HG03196 (cell line): ENCODE measurements at regions not wholly inside any gene's neighbourhood (a gene's known extent, or its start where the extent isn't known, plus 50 kb on each side); places are given as distances from the start of the nearest gene placed in this dataset.
"Not testable (repeated sequence)": the region's sequence is repeated elsewhere in the genome, so short reads cannot be mapped to it uniquely, and the experiment has no call there.

ENCODE experiments used
- ATAC-seq: cut with Tn5 transposase; IDR thresholded peaks from one replicate; pipeline ENCODE4 v1.9.1; 2021; ENCODE audit not compliant: unreplicated experiment

DNA sequence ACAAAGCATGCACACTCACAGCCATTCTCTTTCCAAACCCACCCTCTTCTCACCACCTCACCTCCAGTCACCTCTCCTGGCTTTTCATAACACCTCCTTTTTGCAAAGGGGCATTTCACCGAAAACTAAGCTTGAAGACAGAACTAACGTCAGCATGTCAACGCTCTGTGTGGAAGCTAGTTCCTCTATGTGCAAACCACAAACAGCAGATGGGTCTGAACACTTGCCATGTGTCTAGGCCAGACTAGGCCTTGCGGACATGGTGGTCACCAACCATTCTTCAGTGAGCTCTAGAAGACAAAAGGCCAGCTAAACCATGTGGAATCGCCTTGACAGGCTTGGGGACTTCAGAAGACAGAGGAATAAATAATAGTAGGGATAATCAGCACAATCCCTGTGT, 148.5 kb downstream of the TXNL1 start:
- no peak for ATAC-seq

DNA sequence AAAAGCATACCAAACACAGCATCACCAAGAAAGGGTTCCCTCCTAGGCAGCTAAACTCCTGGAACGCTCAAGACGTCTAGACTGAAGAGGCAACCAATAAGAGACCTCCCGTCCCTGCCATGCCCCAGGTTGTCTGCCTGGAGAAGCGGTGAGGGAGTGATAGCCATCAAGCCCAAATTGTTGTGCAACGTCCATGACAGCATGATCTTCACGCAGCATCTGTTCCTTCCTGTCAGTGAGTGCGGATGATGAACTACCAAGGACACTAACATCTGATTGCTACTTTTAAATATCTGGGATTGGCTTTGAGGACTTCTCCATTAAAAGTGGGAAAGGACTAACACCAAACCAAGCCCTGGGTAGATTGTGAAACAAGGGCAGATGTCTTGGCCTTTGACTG, 149.7 kb downstream of the TXNL1 start:
- no peak for ATAC-seq

DNA sequence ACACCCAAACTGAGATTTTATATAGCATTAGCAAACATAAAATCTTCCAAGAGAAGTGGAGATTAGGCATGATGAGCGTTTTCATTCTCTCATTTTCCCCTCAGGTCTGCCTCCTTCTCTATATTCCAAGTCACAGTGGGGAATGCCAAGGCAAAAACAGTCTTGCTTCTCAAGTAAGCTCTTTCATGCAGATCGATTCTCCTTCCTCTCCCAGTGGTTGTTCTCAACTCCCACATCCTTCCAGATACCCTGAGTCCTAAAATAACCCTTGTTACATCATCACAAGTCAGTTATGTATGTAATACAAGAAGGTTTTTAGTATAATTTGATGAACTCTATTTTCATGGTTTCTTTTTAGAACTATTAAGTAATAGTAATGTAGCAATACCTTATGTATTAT, 150.6 kb downstream of the TXNL1 start:
- no peak for ATAC-seq

DNA sequence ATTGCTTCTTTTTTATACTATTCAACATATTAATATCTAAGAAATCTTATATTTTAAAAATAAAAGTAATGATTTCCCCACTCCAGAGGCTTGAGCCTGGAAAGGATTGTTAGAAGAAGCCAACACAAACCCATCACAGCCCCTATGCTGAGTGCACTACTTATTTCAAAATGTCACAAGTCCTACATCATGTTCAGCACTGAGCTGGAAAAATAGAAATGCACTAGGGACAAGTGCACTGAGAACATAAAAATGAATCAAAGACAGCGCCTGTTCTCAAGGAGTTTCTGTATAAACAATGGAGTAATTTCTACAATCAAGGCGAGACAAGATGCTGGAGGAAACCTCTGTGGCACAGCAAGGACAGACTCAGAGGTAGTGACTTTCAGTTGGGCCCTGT, 155.0 kb downstream of the TXNL1 start:
- ATAC-seq, result no peak

DNA sequence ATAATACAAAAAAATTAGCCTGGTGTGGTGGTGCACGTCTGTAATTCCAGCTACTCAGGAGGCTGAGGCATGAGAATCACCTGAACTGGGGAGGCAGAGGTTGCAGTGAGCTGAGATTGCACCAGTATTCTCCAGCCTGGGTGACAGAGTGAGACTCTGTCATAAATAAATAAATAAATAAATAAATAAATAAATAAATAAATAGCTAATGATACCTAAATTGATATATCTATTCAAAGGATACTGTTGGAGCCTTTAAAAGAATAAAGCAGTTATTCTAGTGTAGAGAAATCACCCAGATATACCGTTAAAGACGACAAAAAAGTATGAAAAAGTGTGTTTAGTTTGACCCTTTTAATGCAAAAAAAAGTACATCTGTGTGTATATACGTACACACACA, 155.6 kb downstream of the TXNL1 start:
- ATAC-seq, result not testable (repeated sequence)

DNA sequence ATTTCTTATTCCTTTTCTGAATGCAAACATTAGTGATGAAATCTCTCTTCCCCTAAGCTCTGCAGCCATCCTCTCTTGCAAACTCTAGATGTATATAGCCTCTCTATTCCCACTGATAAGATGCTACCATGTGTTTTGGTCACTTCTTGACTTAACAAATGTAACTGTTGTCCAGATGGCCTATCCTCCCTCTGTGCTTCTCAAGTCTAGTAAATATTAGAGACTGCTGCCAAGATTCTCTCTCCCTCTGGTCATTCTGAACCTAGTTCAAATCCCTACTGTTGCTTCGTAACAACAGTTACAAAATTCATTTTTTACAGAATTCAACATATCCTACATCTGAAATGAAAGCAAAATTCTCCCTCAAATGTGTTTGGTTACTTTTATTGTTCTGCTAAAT, 156.6 kb downstream of the TXNL1 start:
- no peak for ATAC-seq

DNA sequence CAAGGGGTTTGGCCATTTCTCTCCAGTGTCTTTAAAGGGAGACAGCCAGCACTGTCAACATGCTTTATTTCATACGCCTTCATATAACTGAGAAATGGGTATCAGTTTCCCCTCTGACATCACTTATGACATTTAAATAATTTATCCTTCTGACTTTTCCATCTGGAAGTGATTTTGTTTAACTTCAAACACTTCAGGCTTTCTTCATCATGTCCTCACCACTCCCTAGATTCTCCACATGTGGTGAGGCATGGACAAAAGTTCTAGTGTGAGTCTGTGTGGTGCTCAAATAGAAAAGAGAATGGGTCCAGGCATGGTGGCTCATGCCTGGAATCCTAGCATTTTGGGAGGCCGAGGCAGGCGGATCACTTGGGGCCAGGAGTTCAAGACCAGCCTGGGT, 158.6 kb downstream of the TXNL1 start:
- ATAC-seq, result no peak

DNA sequence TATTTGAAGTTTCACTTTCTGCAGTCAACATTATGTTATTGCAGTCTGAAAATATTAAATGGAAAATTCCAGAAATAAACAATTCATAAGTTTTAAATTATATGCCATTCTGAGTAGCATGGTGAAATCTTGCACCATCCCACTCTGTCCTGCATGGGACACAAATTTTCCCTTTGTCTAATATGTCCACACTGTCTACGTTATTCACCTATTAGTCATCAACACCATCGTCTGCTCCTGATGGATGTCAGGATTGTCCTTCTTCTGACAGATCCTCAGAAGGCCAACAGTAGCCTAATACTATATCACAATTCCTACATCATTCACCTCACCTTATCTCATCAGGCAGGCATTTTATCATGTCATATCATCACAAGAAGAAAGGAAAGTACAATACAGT, 163.1 kb downstream of the TXNL1 start:
- ATAC-seq, result no peak

DNA sequence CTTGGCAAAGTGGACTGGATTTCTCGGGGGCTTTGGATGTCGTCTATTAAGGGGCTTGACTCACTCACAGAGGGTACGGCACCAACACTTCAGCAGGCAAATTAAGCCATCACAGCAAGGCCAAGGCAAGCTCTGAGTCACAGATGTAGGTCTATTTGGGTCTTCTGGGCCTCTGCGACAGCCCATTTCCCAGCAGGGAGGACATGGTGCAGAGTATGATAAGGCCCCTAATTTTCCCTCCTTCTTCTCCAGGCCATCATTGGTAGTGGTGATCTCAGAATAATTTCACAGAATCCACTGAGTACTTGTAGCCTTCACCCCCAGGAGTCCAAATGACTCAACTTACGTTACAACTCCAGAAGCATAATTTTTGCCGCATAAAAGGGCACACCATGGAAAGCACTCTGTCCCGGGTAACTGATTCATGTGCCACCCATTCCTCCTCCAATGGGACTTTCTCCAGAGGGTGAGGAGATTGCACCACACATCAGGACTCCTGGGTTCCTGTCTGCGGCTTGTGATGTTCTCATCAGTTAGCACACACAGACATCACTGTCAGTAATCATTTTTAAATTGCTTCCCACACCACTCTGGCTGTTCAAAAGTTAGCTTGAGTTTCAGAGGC, 164.9 kb downstream of the TXNL1 start:
- no peak for ATAC-seq

DNA sequence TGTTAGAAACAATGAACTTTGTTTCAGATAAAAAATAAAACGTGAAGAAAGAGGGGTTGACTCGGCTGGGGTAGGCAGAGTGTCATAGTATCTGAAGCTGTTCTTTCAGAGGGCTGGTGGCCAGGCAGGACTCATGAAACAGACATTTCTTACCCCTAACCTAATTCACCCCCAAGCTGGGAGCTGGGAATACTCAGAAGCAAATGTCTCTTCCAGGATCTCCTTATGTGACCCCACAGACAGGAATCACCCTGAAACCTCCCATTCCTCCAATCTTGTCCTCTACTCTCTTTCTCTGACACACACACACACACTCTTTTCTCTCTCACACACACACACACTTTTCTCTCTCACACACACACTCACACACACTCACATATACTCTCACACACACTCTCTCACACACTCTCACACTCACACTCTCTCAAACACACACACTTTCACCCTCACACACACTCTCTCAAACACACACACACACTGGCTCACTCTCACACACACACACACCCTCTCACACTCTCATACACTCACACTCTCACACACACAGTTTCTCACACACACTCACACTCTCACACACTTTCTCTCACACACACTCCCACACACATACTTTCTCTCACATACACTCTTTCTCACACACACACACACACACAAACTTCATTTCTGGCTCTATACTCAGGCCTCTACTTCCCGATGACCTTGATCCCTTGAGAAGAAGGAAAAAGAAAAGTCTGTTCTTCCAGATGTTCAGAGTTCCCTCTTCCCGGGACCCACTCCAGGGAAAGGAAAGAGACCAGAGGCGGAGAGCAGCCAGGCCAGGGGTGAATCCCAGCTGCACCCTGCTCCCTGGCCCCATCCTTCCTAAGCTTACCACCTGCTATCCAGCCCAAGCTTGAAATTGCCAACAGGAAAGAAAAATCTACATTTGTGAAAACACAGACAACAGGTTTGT, 167.7 kb downstream of the TXNL1 start:
- ATAC-seq, result no peak

DNA sequence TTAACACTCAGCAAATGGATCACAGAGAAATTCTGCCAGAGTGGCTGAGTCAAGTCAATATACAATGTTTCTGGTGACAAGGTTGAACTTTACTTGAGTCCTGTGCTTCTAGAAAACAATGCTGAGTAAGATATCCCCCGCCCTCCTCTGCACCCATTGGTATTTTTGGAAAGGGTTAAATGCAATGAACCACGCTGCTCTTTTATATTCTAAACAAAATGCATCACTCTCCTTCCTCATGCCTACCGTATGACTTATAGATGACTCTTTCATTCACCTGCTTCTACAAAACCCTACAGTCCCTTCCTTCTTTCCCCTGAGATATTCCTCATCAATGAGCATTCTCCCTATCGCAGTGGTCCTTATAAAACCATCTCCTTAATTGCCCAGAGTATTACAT, 168.8 kb downstream of the TXNL1 start:
- ATAC-seq, result no peak

DNA sequence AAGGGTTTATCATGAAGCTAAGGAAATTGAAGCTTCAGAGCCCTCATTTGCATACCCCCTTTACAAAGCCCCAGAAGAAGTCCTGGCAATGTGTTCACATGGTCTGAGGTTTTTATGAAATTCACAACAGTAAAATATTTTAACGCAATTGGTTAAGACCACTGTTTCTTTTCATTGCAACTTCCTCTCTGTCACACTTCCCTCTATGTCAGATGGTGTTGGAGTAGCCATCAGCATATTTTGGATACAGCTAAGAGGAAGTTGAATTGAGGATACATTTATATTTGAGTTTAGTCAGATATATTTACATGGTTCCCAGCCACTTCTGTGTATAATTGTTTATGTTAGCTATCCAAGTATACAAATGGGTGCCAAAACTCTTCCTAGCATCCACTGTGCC, 170.0 kb downstream of the TXNL1 start:
- ATAC-seq, result no peak

DNA sequence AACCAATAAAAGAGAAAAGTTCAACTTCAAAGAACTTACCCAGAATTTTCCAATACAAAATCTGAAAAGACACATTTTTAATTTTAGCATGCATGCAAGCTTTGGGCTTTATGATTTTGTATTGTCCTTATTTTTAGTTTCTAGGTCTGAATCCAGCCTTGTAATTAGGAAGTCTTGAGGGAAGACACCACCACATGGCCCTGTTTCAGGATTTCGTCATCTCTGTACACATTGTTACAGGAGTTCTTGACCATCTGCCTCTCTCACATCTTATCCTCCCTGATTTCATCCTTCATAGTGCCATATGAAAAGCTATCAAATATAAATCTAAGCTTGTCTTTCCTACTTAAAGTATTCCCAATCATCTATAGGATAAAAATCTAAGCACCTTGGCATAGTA, 176.1 kb downstream of the TXNL1 start:
- ATAC-seq, result no peak

DNA sequence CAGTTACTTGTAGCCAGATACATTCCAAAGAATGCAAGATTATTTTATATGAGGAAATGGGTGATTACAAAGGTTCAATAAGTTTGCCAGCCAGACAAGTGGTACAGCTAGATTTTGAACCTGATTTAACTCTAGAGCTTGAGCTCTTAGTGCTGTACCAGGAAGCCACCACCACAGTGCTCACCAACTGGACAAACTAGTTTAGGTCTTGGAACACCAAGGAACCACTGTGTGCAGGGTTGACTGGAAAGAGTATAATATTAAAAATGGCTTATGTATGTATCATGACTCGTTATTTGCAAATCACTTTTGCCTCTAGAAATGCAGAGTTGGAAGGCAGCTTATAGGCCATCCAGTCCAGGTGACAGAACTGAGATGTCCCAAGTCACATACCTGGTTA, 177.2 kb downstream of the TXNL1 start:
- ATAC-seq, result no peak

DNA sequence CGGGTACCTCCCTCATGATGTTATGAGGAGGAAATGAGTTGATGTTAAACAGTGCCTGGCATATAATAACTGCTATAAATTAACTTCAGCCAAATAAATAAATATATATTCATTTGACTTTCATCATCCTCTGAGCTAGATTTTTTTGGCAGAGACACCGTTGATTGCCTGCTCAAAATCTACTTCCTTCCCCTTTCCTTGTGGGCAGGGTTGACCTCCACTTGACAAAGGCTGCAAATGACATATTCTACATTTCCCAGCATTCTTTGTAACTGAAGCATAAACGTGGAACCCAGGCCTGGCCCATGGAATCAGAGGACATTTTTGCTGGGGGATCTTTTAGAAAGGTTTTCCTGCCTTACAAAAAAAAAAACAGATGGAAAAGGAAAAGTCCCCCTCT, 177.8 kb downstream of the TXNL1 start:
- ATAC-seq, result no peak

DNA sequence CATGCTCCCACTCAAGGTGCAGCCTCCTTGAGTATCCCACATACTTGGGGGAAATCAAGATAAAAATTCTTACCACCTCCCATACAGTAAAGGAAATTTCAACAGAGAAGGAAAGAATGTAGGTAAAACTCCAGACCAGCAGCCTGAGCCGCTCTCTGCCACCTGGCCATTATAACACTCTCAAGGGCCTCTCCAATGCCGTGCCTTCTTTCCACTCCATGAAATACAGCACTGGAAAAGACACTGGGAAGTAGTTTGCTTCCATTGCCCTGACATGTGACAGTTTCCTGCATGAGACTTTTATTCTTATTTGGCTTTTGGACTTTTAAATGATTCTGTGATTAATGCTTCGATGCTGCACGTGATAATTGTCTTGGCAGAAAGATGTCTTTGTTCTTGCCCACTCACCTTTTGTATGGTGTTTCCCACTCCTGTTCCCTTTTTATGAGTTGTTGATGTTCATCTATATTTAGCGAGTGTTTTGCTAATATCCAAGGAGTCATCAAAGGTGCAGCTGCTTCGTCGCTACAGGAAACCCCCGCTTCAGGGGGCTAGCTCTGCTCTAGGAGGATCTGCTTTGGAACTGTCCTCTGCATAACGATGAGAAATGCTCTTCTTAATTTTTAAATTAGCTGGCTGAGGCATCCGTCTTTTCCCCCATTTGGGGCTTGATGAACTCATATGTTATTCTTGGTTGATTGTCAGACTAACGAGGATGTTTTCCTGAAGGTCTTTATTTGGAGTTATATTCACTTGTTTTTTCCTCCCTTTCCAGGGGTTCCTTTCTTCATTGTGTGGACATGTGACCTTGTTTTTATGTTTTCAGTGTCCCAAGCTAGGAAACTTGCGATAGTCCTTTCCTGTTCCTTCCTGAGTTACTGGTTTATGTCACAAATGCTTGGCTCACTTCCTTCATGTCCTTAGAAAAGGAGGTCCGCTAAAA, 179.4 kb downstream of the TXNL1 start:
- no peak for ATAC-seq

DNA sequence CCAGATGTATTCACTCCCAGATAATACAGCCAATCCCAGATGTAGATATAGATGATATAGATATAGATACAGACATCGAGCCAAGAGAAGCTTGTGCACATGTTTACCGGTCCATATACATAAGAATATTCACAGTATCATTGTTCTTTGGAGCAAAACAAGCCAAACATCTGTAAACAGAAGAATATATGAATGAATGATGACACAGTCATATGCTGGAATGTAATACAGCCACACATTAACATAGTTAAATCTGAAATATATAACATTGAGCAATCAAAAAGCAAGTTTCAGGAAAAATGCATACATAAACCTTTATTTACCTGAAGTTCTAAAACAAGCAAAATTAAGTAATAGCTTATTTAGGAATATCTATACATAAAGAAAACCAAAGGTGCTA, 182.5 kb downstream of the TXNL1 start:
- ATAC-seq, result no peak

DNA sequence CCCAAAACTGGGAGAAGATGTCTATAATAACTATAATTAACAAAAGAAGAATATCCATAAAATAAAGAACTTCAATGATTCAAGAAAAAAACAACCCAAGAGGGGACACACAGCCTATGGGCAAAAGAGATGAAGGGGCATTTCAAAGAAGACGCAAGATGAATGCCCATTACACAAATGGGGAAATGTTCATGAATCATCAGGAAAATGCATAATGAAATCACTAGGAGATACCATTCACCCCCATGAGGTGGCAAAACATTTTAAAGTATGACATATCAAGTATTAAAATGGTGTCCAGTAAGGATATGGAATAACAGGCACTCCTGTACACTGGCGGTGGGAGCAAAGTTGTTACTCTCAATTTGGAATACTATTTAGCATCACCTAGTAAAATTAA, 183.3 kb downstream of the TXNL1 start:
- ATAC-seq, result no peak

DNA sequence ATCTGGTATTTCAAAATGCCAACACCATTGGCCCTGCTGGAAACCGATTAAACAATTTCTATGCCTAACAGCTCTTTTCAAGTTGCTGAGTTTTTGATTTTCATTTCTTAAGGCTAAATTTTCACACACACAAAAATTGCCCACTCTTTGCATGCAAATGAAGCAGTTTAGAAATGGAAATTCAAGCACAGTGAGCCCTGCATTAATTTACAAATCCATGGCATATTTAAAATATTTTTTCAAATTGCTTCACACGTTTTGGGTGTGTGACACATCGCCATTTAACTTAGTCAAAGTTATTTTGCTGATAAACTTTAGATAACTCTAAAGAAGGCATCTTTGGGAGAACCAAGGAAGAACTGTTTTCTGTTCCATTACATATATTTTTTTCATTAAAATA, 184.8 kb downstream of the TXNL1 start:
- ATAC-seq, result no peak

DNA sequence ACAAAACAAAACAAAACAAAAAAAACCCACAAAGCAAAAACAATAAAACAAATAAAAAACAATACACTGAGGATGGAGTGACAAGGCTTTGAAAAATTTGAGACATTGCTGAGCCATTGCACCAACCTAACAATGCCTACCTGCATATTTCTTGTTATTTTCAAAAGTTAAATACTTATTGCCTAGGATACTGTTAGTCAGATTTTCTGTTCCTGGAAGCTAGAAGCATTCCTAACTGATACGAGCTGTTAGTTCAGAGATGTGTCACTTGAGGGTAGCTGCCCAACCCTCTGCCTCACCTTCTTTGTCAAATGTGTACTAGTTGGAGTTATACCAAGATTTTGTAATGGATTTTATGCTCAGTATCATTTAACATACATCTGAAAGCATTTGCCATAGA, 187.2 kb downstream of the TXNL1 start:
- ATAC-seq, result no peak

DNA sequence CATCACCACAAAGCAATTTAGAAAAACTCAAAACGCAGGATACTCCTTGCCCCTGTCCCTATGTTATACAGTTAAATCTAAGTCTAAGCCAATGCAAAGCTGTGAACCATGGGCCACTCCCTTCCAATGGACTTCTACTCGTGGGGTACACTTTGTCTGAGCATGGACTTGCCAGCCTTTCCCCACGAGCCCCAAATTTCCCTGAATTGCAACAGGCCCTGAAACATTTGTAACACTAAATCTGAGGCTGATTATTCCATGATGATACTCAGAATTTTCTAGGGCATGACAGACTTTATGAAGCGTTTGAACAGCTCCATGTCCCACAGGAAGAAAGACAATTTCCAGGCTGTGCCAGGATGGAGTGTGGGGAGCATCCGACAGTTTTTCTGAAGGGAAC, 189.6 kb downstream of the TXNL1 start:
- no peak for ATAC-seq

DNA sequence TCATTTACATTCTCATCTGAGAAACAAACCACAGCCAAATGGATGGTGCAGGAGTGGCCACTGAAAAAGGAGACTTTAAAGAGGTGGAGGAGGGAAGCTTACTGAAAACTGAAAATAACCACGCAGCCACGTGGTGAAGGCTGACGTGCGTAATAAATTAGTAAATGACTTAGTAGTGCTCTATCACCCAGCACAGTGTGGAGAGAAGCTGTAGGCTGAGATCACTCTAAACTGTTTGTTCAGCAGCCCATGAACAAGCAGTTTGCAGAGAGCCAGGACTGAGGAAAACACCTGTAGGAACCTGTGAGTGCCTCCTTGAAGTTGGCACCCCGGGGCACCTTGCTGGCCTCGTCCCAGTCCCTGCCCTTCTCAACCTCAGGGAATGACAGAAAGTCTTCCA, 193.0 kb downstream of the TXNL1 start:
- ATAC-seq, result no peak
